ENCODE measurements at regions not wholly inside any gene's neighbourhood (a gene's known extent, or its start where the extent isn't known, plus 50 kb on each side); places are given as distances from the start of the nearest gene placed in this dataset.

DNA sequence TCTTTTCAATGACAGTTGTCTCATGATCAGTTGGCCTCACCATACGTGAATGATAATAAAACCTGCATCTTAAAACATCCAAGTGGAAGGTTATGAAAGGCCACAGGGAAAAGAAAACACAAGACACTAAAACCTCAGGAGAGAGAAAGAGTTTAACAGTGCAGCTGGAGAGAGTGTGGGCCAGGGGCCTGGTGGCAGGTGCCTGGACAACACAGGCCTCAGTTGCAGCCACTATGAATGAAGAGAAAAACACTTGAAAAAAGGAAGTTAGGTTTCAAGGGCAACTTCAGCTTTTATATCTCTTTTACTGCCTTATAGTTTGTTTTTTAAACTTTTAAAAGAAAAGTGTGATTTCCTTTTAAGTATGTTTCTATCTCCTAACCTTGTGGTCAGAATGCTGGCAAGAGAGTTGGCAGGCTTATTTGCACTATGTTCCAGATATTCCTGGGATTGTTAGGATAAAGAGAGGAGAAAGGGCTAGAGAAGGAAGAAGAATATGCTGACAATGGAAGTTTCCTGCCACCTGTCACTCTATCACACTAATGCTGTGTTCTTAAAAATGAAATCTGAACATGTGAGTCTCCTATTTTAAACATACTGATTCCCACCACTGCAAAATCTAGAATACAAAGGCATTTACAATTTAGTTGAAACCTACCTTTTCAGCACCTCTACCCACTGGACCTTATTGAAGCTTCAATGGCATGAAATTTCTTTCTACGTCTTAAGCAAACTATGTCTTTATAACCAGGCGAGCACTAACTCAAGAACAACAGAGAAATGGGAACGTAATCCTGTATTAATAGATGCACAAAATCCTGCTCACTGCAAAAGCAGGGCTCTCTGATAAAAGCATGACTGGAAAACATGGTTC lies 222.4 kb downstream of the CD83 start:
- TF ChIP-seq, protein P1, sequence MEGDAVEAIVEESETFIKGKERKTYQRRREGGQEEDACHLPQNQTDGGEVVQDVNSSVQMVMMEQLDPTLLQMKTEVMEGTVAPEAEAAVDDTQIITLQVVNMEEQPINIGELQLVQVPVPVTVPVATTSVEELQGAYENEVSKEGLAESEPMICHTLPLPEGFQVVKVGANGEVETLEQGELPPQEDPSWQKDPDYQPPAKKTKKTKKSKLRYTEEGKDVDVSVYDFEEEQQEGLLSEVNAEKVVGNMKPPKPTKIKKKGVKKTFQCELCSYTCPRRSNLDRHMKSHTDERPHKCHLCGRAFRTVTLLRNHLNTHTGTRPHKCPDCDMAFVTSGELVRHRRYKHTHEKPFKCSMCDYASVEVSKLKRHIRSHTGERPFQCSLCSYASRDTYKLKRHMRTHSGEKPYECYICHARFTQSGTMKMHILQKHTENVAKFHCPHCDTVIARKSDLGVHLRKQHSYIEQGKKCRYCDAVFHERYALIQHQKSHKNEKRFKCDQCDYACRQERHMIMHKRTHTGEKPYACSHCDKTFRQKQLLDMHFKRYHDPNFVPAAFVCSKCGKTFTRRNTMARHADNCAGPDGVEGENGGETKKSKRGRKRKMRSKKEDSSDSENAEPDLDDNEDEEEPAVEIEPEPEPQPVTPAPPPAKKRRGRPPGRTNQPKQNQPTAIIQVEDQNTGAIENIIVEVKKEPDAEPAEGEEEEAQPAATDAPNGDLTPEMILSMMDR (IDR thresholded peaks at IDR 0.05), result no peak
- no peak for TF ChIP-seq POLR2A (IDR thresholded peaks at IDR 0.05)
- no peaks in the 10 kb centered on the region for H3K9me3 ChIP-seq

DNA sequence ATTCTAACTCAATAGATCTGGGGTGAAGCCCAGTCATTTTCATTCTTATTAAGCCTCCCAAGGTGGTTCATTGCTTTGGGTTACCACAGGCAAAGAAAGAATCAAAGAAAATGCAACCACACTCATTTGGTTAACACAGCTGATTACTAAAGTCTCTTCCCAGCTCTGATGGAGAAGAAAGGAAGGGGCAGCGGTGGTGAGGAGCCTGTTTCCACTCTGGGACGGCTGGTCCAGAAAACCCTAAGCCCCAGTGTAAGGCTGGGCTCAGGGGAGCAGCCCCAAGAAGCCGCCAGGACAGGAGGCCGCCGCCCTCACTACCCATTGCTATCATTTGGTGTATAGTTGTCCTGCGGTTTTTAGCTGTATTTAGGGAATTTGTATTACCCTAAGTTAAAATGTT lies 226.9 kb downstream of the CD83 start:
- TF ChIP-seq, protein P1 (IDR thresholded peaks at IDR 0.05), result no peak
- no peak for TF ChIP-seq POLR2A (IDR thresholded peaks at IDR 0.05)
- 77 to 94% methylated on average over 6 of the region's 6 CpGs for WGBS, 2 donors
- Histone ChIP-seq H3K36me3 (ENCODE audit: low read depth, missing control alignments) (no peaks in the 10 kb centered on the region), H3K4me3 (no peak overlapping the region), H3K9me3 (no peaks in the 10 kb centered on the region), H3K27ac (no peak overlapping the region), H3K4me1 (peaks cover 3% of the 10 kb centered on the region), H3K27me3 (no peaks in the 10 kb centered on the region)
- no peak for DNase-seq
- intact Hi-C loops (cut with DNase I; ENCODE audit: low total_unique reads), result no loop called here

More for the DNA sequence above, 222.4 kb downstream of the CD83 start:
- peak; percentile 30 for DNase-seq
- Histone ChIP-seq H3K36me3 (ENCODE audit: low read depth, missing control alignments) (no peaks in the 10 kb centered on the region), H3K4me3 (no peak overlapping the region), H3K27me3 (no peaks in the 10 kb centered on the region), H3K4me1 (peaks cover 5% of the 10 kb centered on the region), H3K27ac (no peak overlapping the region)
- intact Hi-C loops (cut with DNase I; ENCODE audit: low total_unique reads), result no loop called here
- 76 to 88% methylated on average over 4 of the region's 4 CpGs for WGBS, 2 donors

GRCh38 chr6:14348389-14348788 lies 230.8 kb downstream of the CD83 start:
- no peak for DNase-seq
- Histone ChIP-seq H3K27ac (no peak overlapping the region), H3K4me1 (no peaks in the 10 kb centered on the region), H3K9me3 (no peaks in the 10 kb centered on the region), H3K36me3 (ENCODE audit: low read depth, missing control alignments) (no peaks in the 10 kb centered on the region), H3K4me3 (no peak overlapping the region), H3K27me3 (no peaks in the 10 kb centered on the region)
- TF ChIP-seq POLR2A (IDR thresholded peaks at IDR 0.05), result no peak
- TF ChIP-seq, protein P1 (IDR thresholded peaks at IDR 0.05), result no peak
- intact Hi-C loops (cut with DNase I; ENCODE audit: low total_unique reads), result no loop called here
- WGBS, 2 donors, result 80 to 97% methylated on average over 1 of the region's 1 CpG

- Histone ChIP-seq H3K36me3 (ENCODE audit: low read depth, missing control alignments) (no peaks in the 10 kb centered on the region), H3K4me3 (no peak overlapping the region), H3K27ac (no peak overlapping the region), H3K4me1 (no peaks in the 10 kb centered on the region), H3K9me3 (no peaks in the 10 kb centered on the region), H3K27me3 (no peaks in the 10 kb centered on the region)
- 83 to 84% methylated on average over 2 of the region's 2 CpGs for WGBS, 2 donors
- intact Hi-C loops (cut with DNase I; ENCODE audit: low total_unique reads), result no loop called here
- DNase-seq, result no peak
- TF ChIP-seq, protein P1 (IDR thresholded peaks at IDR 0.05), result no peak
- no peak for TF ChIP-seq POLR2A (IDR thresholded peaks at IDR 0.05)
These were observed 231.9 kb downstream of the CD83 start for GRCh38 chr6:14349507-14349906.

DNA sequence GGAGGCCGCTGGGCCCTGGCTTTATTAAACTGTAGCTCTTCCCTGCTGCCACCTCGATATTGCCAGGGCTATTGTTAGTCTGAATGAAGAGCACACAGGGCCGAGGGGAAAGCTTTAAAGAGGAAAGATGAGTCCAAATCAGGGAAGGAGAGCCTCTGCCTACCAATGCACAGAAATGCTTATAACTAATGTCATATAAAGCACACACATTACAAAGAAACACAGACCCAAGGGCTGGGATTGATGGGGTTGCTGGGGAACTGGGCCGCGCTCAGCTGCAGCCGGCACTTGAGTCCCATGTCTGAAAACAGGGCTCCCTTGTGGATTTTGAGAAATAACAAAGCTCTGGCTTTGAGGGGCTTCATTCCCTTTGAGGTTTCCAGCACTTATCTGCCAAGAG lies 232.6 kb downstream of the CD83 start:
- WGBS, 2 donors, result 97% methylated on average over 6 of the region's 6 CpGs
- Histone ChIP-seq H3K4me3 (no peak overlapping the region), H3K9me3 (no peaks in the 10 kb centered on the region), H3K4me1 (no peaks in the 10 kb centered on the region), H3K27me3 (no peaks in the 10 kb centered on the region), H3K36me3 (ENCODE audit: low read depth, missing control alignments) (no peaks in the 10 kb centered on the region), H3K27ac (no peak overlapping the region)
- intact Hi-C loops (cut with DNase I; ENCODE audit: low total_unique reads), result no loop called here
- no peak for TF ChIP-seq POLR2A (IDR thresholded peaks at IDR 0.05)
- TF ChIP-seq, protein P1 (IDR thresholded peaks at IDR 0.05), result no peak
- DNase-seq, result no peak
